ENCODE measurements at regions not wholly inside any gene's neighbourhood (a gene's known extent, or its start where the extent isn't known, plus 50 kb on each side); places are given as distances from the start of the nearest gene placed in this dataset.
"Not testable (repeated sequence)": the region's sequence is repeated elsewhere in the genome, so short reads cannot be mapped to it uniquely, and the experiment has no call there.

DNA sequence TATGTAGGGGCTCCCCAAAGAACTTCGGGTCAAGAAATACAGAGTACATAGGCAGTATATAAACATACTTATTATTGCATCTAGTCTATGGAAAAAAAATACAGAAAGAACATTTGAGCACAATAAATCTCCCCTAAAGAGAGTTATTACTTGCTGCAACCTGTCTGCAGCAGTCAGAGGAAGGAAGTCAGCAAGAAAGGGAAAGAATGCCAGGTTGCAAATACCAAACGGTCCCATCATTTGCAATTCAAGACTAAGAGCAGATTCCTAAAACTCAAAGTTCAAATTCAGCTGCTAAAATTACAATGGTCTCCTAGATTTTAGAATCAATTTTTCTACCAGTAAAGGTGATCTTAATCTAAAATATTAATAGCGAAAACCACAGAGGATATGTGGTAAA is 236.2 kb upstream of the NUDT6 start:
- DNase-seq = no peak

- DNase-seq = no peak
Observed at GRCh38 chr4:123159479-123159878, 237.1 kb upstream of the NUDT6 start.

GRCh38 chr4:123162859-123163258 is 233.7 kb upstream of the SPRY1 start:
- DNase-seq = no peak

GRCh38 chr4:123163501-123163900 is 233.1 kb upstream of the SPRY1 start:
- no peak for DNase-seq

GRCh38 chr4:123166023-123166422 is 230.6 kb upstream of the SPRY1 start:
- DNase-seq = no peak

DNA sequence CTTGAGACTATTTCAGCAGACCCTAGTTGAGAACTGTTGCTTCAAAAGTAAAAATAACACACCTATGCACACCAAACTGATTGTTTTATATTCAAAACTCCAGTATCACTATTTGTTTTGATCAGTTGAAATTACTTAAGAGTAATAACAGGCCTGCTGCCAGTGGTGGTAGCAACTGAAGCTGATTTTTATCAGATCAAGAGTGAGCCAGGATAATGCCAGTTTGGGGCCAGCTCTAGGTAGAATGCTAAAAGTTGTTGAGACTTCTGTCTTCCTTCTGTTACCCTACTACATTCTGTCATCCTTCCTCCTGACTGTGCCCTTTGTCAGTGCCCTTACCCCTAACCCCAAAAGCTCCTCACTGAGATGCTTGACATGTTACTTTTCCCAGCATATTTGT is 228.7 kb upstream of the SPRY1 start:
- no peak for DNase-seq

GRCh38 chr4:123168812-123169211 is 227.8 kb upstream of the SPRY1 start:
- DNase-seq = no peak

DNA sequence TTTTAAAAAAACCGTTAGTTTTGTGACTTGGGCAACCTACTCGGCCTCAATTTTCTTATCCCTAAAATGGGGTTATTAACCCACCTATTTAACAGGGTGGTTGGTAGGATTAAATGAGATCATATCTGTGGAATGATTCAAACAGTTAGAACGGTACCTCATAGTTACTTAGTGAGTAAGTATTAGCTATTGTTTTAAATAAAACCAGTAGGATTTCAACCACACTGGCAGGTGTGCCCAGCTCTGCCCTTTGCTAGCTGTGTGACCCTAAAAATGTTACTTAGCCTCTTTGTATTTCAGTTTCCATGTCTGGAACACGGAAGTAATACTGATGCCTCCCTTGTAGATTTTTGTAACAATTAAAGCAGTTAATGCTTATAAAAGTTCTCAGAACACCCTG is 225.8 kb upstream of the SPRY1 start:
- no peak for DNase-seq

- DNase-seq = no peak
Observed at GRCh38 chr4:123176605-123177004, 220.0 kb upstream of the SPRY1 start.

GRCh38 chr4:123182289-123182688 is 214.3 kb upstream of the SPRY1 start:
- DNase-seq = no peak

GRCh38 chr4:123183308-123183707 is 213.3 kb upstream of the SPRY1 start:
- DNase-seq = no peak

GRCh38 chr4:123183754-123184153 is 212.8 kb upstream of the SPRY1 start:
- not testable (repeated sequence) for DNase-seq

- DNase-seq = no peak
Observed at GRCh38 chr4:123186731-123187130, 209.9 kb upstream of the SPRY1 start.

GRCh38 chr4:123190176-123190575 is 206.4 kb upstream of the SPRY1 start:
- DNase-seq = no peak

GRCh38 chr4:123191728-123192127 is 204.9 kb upstream of the SPRY1 start:
- DNase-seq = no peak

DNA sequence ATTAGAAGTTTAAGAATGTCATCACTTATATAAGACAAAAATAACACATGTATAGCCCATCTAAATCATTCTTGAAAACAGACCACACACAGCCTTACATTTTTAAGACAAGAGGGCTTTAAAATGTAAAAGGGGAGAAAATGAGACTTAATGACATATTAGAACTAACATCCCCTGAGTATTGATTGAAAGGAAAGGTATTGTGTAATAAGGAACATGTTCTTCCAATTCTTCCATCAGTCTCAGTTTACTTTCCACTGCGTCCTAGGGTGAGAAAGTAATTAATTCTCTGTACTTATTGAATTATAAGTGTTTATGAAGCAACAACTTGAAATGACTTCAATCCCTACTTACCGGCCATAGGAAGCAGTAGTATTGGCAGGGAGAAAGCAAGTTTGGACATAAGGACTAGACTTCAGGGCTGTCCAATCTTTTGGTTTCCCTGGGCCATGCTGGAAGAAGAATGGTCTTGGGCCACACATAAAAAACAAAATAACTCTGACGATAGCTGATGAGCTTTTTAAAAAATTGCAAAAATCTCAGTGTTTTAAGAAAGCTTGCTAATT is 202.7 kb upstream of the SPRY1 start:
- no peak for DNase-seq

DNA sequence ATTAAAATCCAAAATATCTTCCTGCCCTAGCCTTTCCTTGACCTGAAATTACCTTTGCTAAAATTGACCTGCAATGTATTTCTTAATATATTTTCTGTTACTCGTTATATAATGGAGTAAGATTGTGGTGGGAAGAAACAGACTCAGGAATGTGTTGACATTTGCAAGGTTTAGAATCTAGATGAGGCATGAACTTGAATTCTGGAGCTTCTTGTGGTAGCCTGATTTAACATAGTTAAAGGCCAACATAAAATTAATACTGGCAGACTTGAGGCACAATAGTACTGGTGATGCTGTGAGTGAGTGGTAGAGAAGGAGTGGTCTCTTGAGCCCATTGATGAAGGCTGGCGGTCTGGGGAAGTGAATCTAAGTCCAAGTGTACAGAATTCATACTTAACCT is 197.9 kb upstream of the SPRY1 start:
- no peak for DNase-seq

GRCh38 chr4:123200051-123200940 is 196.3 kb upstream of the SPRY1 start:
- no peak for DNase-seq

- DNase-seq = no peak
Observed at GRCh38 chr4:123204737-123205136, 191.9 kb upstream of the SPRY1 start.

GRCh38 chr4:123206016-123206415 is 190.6 kb upstream of the SPRY1 start:
- no peak for DNase-seq

DNA sequence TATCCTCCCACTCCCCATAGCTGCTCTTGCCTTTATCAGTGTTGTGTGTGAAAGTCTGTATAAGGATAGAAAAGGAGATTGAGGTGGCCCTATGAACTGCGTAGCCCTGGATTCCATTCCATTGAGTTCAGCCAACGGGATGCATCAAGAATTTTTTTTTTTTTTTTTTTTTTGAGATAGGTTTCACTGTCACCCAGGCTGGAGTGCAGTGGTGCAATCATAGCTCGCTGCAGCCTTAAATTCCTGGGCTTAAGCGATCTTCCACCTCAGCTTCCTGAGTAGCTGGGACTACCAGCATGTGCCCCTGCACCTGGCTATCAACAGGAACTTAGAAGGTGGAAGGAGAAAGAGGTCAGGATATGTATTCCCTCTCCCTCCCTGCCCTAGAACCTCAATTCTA is 187.2 kb upstream of the SPRY1 start:
- no peak for DNase-seq

DNA sequence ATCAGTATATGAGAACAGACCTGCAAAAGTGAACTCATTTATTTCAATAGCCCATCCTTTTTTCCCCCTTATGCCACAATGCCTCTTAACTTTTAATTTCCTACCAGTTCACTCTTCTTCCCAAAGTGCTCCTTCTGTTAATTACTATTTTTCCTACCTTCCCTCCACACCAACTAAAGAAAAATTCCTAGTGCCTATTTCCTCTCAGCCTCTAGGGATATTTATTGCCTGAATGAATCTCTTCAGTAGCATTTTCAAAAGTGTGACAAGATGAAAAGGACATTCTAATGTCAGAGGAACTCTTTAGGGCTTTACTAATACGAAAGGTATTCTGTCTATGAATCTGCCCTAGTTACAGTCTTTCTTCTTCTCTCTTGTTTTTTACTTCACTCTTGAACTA is 181.1 kb upstream of the SPRY1 start:
- no peak for DNase-seq

DNA sequence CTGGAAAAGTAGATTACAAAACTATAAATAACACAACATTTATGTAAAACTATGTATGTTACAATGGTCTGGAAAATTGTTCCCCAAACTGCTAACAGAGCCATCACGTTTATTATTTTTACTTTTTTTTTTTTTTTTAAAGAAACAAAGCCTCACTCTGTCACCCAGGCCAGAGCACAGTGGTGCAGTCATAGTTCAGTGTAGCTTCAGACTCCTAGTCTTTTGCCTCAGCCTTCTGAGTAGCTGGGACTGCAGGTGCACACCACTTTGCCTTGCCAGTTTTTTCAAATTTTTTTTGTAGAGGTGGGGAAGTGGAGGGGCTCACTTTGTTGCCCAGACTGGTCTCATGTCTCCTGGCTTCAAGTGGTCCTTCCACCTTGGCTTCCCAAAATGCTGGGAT is 180.1 kb upstream of the SPRY1 start:
- DNase-seq = no peak
